Activated CD4-positive, alpha-beta T cell treated with anti-CD3 and anti-CD28 coated beads, Interleukin-2, amount 50 U/mL, for 48 hours (primary cell): ENCODE measurements at regions not wholly inside any gene's neighbourhood (a gene's known extent, or its start where the extent isn't known, plus 50 kb on each side); places are given as distances from the start of the nearest gene placed in this dataset.

ENCODE experiments used
- DNase-seq, 2 experiments: peaks; one replicate each; pipeline ENCODE4 v3.0.0-alpha.2; 2020

- peak; percentile 89 to 91 for DNase-seq
Observed at GRCh38 chr6:157756708-157757429, 66.2 kb upstream of the SNX9 start.

GRCh38 chr6:157757430-157758403, 65.3 kb upstream of the SNX9 start:
- DNase-seq: no peak

- no peak for DNase-seq
Observed at GRCh38 chr6:157758516-157759023, 64.5 kb upstream of the SNX9 start.

- no peak for DNase-seq
Observed at GRCh38 chr6:157759028-157759427, 64.0 kb upstream of the SNX9 start.

- DNase-seq: no peak
Observed at GRCh38 chr6:157760137-157760536, 62.9 kb upstream of the SNX9 start.

GRCh38 chr6:157760589-157761330, 62.3 kb upstream of the SNX9 start:
- no peak for DNase-seq

- no peak for DNase-seq
Observed at GRCh38 chr6:157761331-157761921, 61.6 kb upstream of the SNX9 start.

GRCh38 chr6:157761926-157762325, 61.1 kb upstream of the SNX9 start:
- no peak for DNase-seq

GRCh38 chr6:157762636-157763035, 60.4 kb upstream of the SNX9 start:
- no peak for DNase-seq

- DNase-seq: no peak
Observed at GRCh38 chr6:157763129-157763903, 59.7 kb upstream of the SNX9 start.

GRCh38 chr6:157763904-157764177, 59.2 kb upstream of the SNX9 start:
- DNase-seq: no peak

GRCh38 chr6:157764178-157765068, 58.6 kb upstream of the SNX9 start:
- DNase-seq: peak; percentile 84 to 89

GRCh38 chr6:157766901-157767774, 55.9 kb upstream of the SNX9 start:
- no peak for DNase-seq

- no peak for DNase-seq
Observed at GRCh38 chr6:157767775-157768156, 55.3 kb upstream of the SNX9 start.

- no peak for DNase-seq
Observed at GRCh38 chr6:157768304-157768703, 54.7 kb upstream of the SNX9 start.

- no peak for DNase-seq
Observed at GRCh38 chr6:157768863-157769551, 54.0 kb upstream of the SNX9 start.

GRCh38 chr6:157769776-157770426, 53.1 kb upstream of the SNX9 start:
- DNase-seq: no peak

GRCh38 chr6:157770946-157771345, 52.1 kb upstream of the SNX9 start:
- DNase-seq: no peak

GRCh38 chr6:157772820-157773219, 50.2 kb upstream of the SNX9 start:
- no peak for DNase-seq
